GM12892 (cell line): ENCODE measurements at regions not wholly inside any gene's neighbourhood (a gene's known extent, or its start where the extent isn't known, plus 50 kb on each side); places are given as distances from the start of the nearest gene placed in this dataset.

Experiments
- POLR2A ChIP-seq: IDR thresholded peaks from 2 replicates; pipeline ENCODE4 v1.6.1; 2011; ENCODE audit warnings: low read depth, low read length, control low read depth
- POLR2AphosphoS5 ChIP-seq: IDR thresholded peaks from 2 replicates; pipeline ENCODE4 v1.6.1; 2011; ENCODE audit warnings: low read depth, low read length, control low read depth
- TAF1 ChIP-seq: IDR thresholded peaks from 2 replicates; pipeline ENCODE4 v1.6.1; 2011; ENCODE audit warnings: low read depth, mild to moderate bottlenecking, control low read depth, low read length, borderline replicate concordance

GRCh38 chr5:149437391-149438040 lies 58.4 kb upstream of the IL17B start:
- no peak for TF ChIP-seq POLR2A
- no peak for TF ChIP-seq POLR2AphosphoS5
- no peak for TF ChIP-seq TAF1
